ENCODE measurements at regions not wholly inside any gene's neighbourhood (a gene's known extent, or its start where the extent isn't known, plus 50 kb on each side); places are given as distances from the start of the nearest gene placed in this dataset.

- TF ChIP-seq CTCF (IDR thresholded peaks at IDR 0.05; ENCODE audit: insufficient read depth, low read length) (no peak), SPI1 (IDR thresholded peaks at IDR 0.05; ENCODE audit: borderline replicate concordance, low read depth) (no peak), REST (IDR thresholded peaks at IDR 0.05; ENCODE audit: insufficient replicate concordance, low read depth) (no peak), GABPA (IDR thresholded peaks at IDR 0.05; ENCODE audit: low read depth) (no peak), POLR2AphosphoS5 (IDR thresholded peaks at IDR 0.05; ENCODE audit: low read depth) (no peak)
Observed at GRCh38 chrX:6980981-6981380, 166.5 kb upstream of the STS start.

GRCh38 chrX:6968231-6968630, 179.3 kb upstream of the STS start:
- no peak for DNase-seq (ENCODE audit: low read depth in 1 of 2, low spot score in 1 of 2)
- Histone ChIP-seq H3K4me3 (replicated peaks; ENCODE audit: insufficient read depth, low read length) (no peak overlapping the region), H3K27me3 (ENCODE audit: insufficient read depth, poor library complexity, severe bottlenecking) (no peaks in the 10 kb centered on the region), H3K27ac (replicated peaks) (no peak overlapping the region)
- TF ChIP-seq SPI1 (IDR thresholded peaks at IDR 0.05; ENCODE audit: borderline replicate concordance, low read depth) (no peak), REST (IDR thresholded peaks at IDR 0.05; ENCODE audit: insufficient replicate concordance, low read depth) (no peak), GABPA (IDR thresholded peaks at IDR 0.05; ENCODE audit: low read depth) (no peak), POLR2AphosphoS5 (IDR thresholded peaks at IDR 0.05; ENCODE audit: low read depth) (no peak), CTCF (IDR thresholded peaks at IDR 0.05; ENCODE audit: insufficient read depth, low read length) (no peak)

More at GRCh38 chrX:6980981-6981380, 166.5 kb upstream of the STS start:
- no peak for DNase-seq (ENCODE audit: low read depth in 1 of 2, low spot score in 1 of 2)
- Histone ChIP-seq H3K27ac (replicated peaks) (no peak overlapping the region), H3K27me3 (ENCODE audit: insufficient read depth, poor library complexity, severe bottlenecking) (no peaks in the 10 kb centered on the region), H3K4me3 (replicated peaks; ENCODE audit: insufficient read depth, low read length) (no peak overlapping the region)

GRCh38 chrX:6965729-6966128, 181.8 kb upstream of the STS start:
- H3K27me3 ChIP-seq (ENCODE audit: insufficient read depth, poor library complexity, severe bottlenecking) = no peaks in the 10 kb centered on the region
- no peak overlapping the region for H3K4me3 ChIP-seq (replicated peaks; ENCODE audit: insufficient read depth, low read length)
- no peak for DNase-seq (ENCODE audit: low read depth in 1 of 2, low spot score in 1 of 2)
- no peak overlapping the region for H3K27ac ChIP-seq (replicated peaks)
- TF ChIP-seq GABPA (IDR thresholded peaks at IDR 0.05; ENCODE audit: low read depth) = no peak
- TF ChIP-seq POLR2AphosphoS5 (IDR thresholded peaks at IDR 0.05; ENCODE audit: low read depth) = no peak
- no peak for TF ChIP-seq SPI1 (IDR thresholded peaks at IDR 0.05; ENCODE audit: borderline replicate concordance, low read depth)
- TF ChIP-seq REST (IDR thresholded peaks at IDR 0.05; ENCODE audit: insufficient replicate concordance, low read depth) = no peak
- TF ChIP-seq CTCF (IDR thresholded peaks at IDR 0.05; ENCODE audit: insufficient read depth, low read length) = no peak
